Psoas muscle (tissue), 7 donors: ENCODE measurements at regions not wholly inside any gene's neighbourhood (a gene's known extent, or its start where the extent isn't known, plus 50 kb on each side); places are given as distances from the start of the nearest gene placed in this dataset.

Source experiments
- ATAC-seq, 4 donors: fragments of 200-7000 bp; cut with Tn5 transposase; one replicate each; pipeline ENCODE4 v1.9.1; 2020; ENCODE audit warnings: moderate library complexity in 3 of 4, mild to moderate bottlenecking in 2 of 4
- DNase-seq, 2 donors: peaks; one replicate each; pipeline ENCODE4 v3.0.0-alpha.2; 2020
- H3K27ac ChIP-seq: fragments of 200-600 bp; one replicate; pipeline ENCODE4 v1.8.0; 2022
- H3K27me3 ChIP-seq, 3 donors: fragments of 200-600 bp in 1 of 3; one replicate each; pipeline versions ENCODE4 v1.6.1 to v1.8.0; 2013 to 2022; ENCODE audit warnings: low read length in 2 of 3, mild to moderate bottlenecking in 2 of 3, moderate library complexity in 1 of 3; ENCODE audit not compliant: insufficient read depth in 3 of 3
- H3K36me3 ChIP-seq, 2 donors: fragments of 200-600 bp in 1 of 2; one replicate each; pipeline versions ENCODE4 v1.6.1 to v1.8.0; 2013 to 2022; ENCODE audit warnings: low read depth in 1 of 2, mild to moderate bottlenecking in 1 of 2, moderate library complexity in 1 of 2; ENCODE audit not compliant: insufficient read depth in 1 of 2
- H3K4me1 ChIP-seq: fragments of 200-600 bp; one replicate; pipeline ENCODE4 v1.8.0; 2022
- H3K4me3 ChIP-seq: fragments of 200-600 bp; one replicate; pipeline ENCODE4 v1.8.0; 2022; ENCODE audit warnings: mild to moderate bottlenecking
- H3K9me3 ChIP-seq: fragments of 200-600 bp; one replicate; pipeline ENCODE4 v1.8.0; 2022
- WGBS, 3 donors: extraction: QIAGEN DNeasy Blood & Tissue Kit; methylation state at CpG; one replicate each; pipeline versions ENCODE4 v1.1.6 to v1.1.7; 2013; 5-methylcytosine and 5-hydroxymethylcytosine counted together
- intact Hi-C, 2 donors: fragments of 100-400 bp; cut with DNase I; formaldehyde crosslinking; loops; one replicate each; pipeline versions ENCODE4 v1.11.0 to v1.14.2; 2022
- TF ChIP-seq, protein P1 (sequence below): fragments of 200-600 bp; IDR thresholded peaks from one replicate; pipeline ENCODE4 v1.8.0; 2022; ENCODE audit warnings: antibody characterized with exemption
- donor health status: healthy with polysubstance abuse.
- donor health status: DM: no; HTN: no; CAD: no; lungs with moderate emphysema.
- donor health status: Bipolar disorder and iron deficiency.
- donor health status: healthy.
- donor health status: DM: yes; HTN: yes; CAD: no.
- donor health status: DM: no; HTN: no; CAD: no.
- donor health status: DM: yes; HTN: yes; CAD: no.

DNA sequence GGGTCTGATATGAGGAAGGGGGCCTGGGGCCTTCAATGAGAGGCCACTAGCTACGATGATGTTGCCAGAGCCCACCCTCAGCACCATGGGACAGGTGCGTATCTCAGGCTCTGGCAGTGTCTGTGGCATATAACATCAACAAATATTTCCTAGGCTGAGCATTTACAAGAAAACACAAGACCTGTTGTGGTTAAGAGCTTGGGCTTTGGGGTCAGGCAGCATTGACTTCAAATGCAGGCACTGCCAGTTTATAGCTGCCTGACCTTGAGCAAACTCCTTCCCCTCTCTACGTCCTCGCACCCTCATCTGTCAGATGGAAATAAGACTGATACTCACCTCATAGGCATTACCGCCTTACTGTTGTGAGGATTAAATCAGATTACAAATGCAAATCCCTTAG is 156.0 kb downstream of the KATNAL1 start:
- H3K27ac ChIP-seq, result no peak overlapping the region
- no peak overlapping the region for H3K4me3 ChIP-seq
- no peaks in the 10 kb centered on the region for H3K36me3 ChIP-seq
- no peaks in the 10 kb centered on the region for H3K4me1 ChIP-seq
- intact Hi-C loops, result no loop called here
- DNase-seq (no peak), ATAC-seq (no peak)
- TF ChIP-seq, protein P1, sequence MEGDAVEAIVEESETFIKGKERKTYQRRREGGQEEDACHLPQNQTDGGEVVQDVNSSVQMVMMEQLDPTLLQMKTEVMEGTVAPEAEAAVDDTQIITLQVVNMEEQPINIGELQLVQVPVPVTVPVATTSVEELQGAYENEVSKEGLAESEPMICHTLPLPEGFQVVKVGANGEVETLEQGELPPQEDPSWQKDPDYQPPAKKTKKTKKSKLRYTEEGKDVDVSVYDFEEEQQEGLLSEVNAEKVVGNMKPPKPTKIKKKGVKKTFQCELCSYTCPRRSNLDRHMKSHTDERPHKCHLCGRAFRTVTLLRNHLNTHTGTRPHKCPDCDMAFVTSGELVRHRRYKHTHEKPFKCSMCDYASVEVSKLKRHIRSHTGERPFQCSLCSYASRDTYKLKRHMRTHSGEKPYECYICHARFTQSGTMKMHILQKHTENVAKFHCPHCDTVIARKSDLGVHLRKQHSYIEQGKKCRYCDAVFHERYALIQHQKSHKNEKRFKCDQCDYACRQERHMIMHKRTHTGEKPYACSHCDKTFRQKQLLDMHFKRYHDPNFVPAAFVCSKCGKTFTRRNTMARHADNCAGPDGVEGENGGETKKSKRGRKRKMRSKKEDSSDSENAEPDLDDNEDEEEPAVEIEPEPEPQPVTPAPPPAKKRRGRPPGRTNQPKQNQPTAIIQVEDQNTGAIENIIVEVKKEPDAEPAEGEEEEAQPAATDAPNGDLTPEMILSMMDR, result no peak
- peaks cover 0 to 2% (median 0%) of the 10 kb centered on the region in 3 donors for H3K27me3 ChIP-seq
- WGBS, 3 donors, result 73 to 91% (median 90%) methylated on average over 5 of the region's 5 CpGs
- no peaks in the 10 kb centered on the region for H3K9me3 ChIP-seq

DNA sequence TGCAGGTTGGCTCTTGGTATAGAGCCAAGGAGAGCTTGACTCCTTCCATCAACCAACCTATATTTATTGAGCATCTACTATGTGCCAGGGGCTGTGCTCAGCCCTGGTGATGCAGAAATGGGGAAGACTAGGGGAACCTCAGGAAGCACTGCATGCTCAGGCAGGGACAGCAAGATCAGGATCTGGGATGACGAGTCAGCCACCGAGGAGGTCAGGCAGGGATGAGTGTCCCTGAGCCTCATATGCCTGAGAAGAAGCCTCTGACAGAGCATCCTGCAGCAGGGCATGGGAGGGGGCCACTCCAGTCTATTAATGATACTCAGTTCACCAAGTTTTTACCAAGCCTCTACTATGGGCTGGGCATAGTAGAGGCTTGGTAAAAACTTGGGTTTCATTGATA is 158.1 kb downstream of the KATNAL1 start:
- Histone ChIP-seq H3K27ac (no peak overlapping the region), H3K4me1 (no peaks in the 10 kb centered on the region), H3K36me3 (no peaks in the 10 kb centered on the region), H3K4me3 (no peak overlapping the region), H3K9me3 (no peaks in the 10 kb centered on the region), H3K27me3 (peaks cover 0 to 2% (median 0%) of the 10 kb centered on the region in 3 donors)
- ATAC-seq (no peak), DNase-seq (no peak)
- WGBS, 3 donors, result 92 to 97% (median 95%) methylated on average over 2 of the region's 2 CpGs
- TF ChIP-seq, protein P1, result no peak
- intact Hi-C loops, result no loop called here

DNA sequence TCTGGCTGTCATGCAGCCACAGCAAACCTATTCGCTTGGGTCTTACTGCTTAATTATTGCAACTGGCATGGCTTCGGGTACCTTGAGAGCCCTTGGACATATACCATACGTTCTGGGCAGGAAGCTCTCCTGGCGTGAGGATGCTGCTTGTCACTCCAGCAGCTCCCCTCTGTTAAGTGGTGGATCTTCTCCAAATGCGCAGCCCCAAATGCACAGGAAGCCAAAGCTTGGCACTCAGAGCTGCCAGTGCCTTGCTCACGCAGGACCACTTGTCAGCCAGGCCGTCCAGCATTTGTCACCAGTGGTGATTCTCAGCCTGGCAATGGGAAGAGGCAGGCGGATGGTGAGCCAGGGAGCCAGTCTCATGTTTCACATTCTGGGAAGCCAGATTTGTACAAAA is 158.6 kb downstream of the KATNAL1 start:
- no peaks in the 10 kb centered on the region for H3K9me3 ChIP-seq
- no peak overlapping the region for H3K27ac ChIP-seq
- H3K4me3 ChIP-seq, result no peak overlapping the region
- no peaks in the 10 kb centered on the region for H3K4me1 ChIP-seq
- DNase-seq, result no peak
- intact Hi-C loops, result no loop called here
- TF ChIP-seq, protein P1, result no peak
- H3K27me3 ChIP-seq, result peaks cover 0 to 4% (median 0%) of the 10 kb centered on the region in 3 donors
- no peak for ATAC-seq
- WGBS, 3 donors, result 36 to 68% (median 36%) methylated on average over 8 of the region's 8 CpGs
- H3K36me3 ChIP-seq, result no peaks in the 10 kb centered on the region

DNA sequence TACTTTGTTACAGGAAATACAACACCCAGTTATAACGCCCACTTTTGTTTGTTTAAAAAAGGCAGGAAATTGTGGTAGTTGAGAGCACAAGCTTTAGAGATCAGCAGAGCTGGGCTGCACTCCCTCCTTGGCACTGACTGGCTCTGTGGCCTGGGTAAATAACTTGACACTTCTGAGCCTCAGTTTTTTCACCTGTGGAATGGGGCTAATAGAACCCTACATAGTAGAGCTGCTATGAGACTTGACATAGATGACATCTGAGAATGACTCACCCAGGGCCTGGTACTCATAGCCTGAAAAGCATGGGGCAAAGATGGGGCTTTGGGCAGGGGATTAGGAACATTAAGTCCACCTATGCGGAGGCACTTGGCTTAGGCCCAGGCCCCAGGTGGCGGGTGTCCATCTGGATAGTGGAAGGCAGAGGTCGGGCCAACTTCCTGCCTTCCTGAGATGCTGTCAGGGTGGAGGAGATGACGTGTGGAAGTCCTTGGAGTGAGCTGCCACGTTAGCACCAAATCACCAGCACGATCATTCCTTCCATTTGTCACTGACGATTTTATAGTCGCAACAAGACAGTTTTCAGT is 159.1 kb downstream of the KATNAL1 start:
- WGBS, 3 donors, result 32 to 54% (median 43%) methylated on average over 9 of the region's 9 CpGs
- H3K9me3 ChIP-seq, result no peaks in the 10 kb centered on the region
- intact Hi-C loops, result no loop called here
- ATAC-seq (no peak), DNase-seq (no peak)
- H3K4me1 ChIP-seq, result no peaks in the 10 kb centered on the region
- no peak overlapping the region for H3K4me3 ChIP-seq
- TF ChIP-seq, protein P1, result no peak
- H3K27me3 ChIP-seq, result peaks cover 0 to 5% (median 0%) of the 10 kb centered on the region in 3 donors
- no peaks in the 10 kb centered on the region for H3K36me3 ChIP-seq
- no peak overlapping the region for H3K27ac ChIP-seq

DNA sequence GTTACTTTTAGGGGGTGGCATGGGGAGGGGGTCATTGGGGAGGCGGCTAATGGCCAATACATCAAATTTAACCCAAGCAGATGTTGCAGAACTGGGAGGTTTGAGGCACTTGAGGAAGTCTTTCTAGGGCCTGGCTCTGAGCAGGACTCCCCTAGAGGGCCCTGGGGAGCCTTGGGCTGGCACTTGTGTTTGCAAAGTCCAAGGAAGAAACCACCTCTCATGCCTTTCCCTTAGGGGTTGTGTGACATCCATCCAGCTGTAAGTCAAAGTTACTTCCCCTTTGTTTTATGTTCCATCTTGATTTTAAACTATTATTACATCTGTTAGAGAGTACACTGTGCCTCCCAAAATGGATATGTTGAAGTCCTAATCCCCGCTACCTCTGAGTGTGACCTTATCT is 159.9 kb downstream of the KATNAL1 start:
- ATAC-seq (no peak), DNase-seq (no peak)
- H3K27ac ChIP-seq, result no peak overlapping the region
- H3K27me3 ChIP-seq, result peaks cover 0 to 5% (median 0%) of the 10 kb centered on the region in 3 donors
- intact Hi-C loops, result no loop called here
- TF ChIP-seq, protein P1, result no peak
- H3K4me3 ChIP-seq, result no peak overlapping the region
- no peaks in the 10 kb centered on the region for H3K36me3 ChIP-seq
- H3K9me3 ChIP-seq, result no peaks in the 10 kb centered on the region
- WGBS, 3 donors, result 91 to 95% (median 92%) methylated on average over 2 of the region's 2 CpGs
- H3K4me1 ChIP-seq, result no peaks in the 10 kb centered on the region
